ENCODE measurements at regions not wholly inside any gene's neighbourhood (a gene's known extent, or its start where the extent isn't known, plus 50 kb on each side); places are given as distances from the start of the nearest gene placed in this dataset.

GRCh38 chr5:2376486-2376885, 375.0 kb downstream of the IRX2 start:
- no peaks in the 10 kb centered on the region for H3K36me3 ChIP-seq (ENCODE audit: insufficient read depth, low read length)

GRCh38 chr5:2375757-2376250, 375.7 kb downstream of the IRX2 start:
- Histone ChIP-seq H4K20me1 (ENCODE audit: insufficient read depth, low read length, poor library complexity, severe bottlenecking) (no peaks in the 10 kb centered on the region), H3F3A (ENCODE audit: low read depth) (no peaks in the 10 kb centered on the region), H2AFZ (ENCODE audit: low read length) (no peak overlapping the region), H3K4me3 (ENCODE audit: low read length, poor library complexity, severe bottlenecking) (no peak overlapping the region), H3K9ac (ENCODE audit: low read depth, low read length, poor library complexity, severe bottlenecking) (no peak overlapping the region), H3K4me1 (ENCODE audit: insufficient read depth, low read length, poor library complexity, severe bottlenecking) (no peaks in the 10 kb centered on the region), H3K9me3 (ENCODE audit: insufficient read depth, low read depth, low read length) (peaks cover 5% of the 10 kb centered on the region; the same call in 1 of the 2 replicates), H3K79me2 (ENCODE audit: insufficient read depth, low read length) (no peaks in the 10 kb centered on the region), H3K27me3 (ENCODE audit: insufficient read depth, low read length, poor library complexity, severe bottlenecking) (no peaks in the 10 kb centered on the region), H3K4me2 (ENCODE audit: low read depth, low read length, poor library complexity, severe bottlenecking) (no peak overlapping the region), H3K36me3 (ENCODE audit: insufficient read depth, low read length) (no peaks in the 10 kb centered on the region), H3K9me2 (replicated peaks; ENCODE audit: low read depth, low read length) (no peaks in the 10 kb centered on the region)
- TF ChIP-seq EZH2phosphoT487 (IDR thresholded peaks at IDR 0.05; ENCODE audit: borderline replicate concordance) (no peak), CTCF (conservative IDR thresholded peaks at IDR 0.05; ENCODE audit: low read length) (no peak)

More at GRCh38 chr5:2376486-2376885, 375.0 kb downstream of the IRX2 start:
- H3K27me3 ChIP-seq (ENCODE audit: insufficient read depth, low read length, poor library complexity, severe bottlenecking) = no peaks in the 10 kb centered on the region
- H4K20me1 ChIP-seq (ENCODE audit: insufficient read depth, low read length, poor library complexity, severe bottlenecking) = no peaks in the 10 kb centered on the region
- no peak overlapping the region for H2AFZ ChIP-seq (ENCODE audit: low read length)
- H3K4me1 ChIP-seq (ENCODE audit: insufficient read depth, low read length, poor library complexity, severe bottlenecking) = no peaks in the 10 kb centered on the region
- H3F3A ChIP-seq (ENCODE audit: low read depth) = no peaks in the 10 kb centered on the region
- H3K9me2 ChIP-seq (replicated peaks; ENCODE audit: low read depth, low read length) = no peaks in the 10 kb centered on the region
- H3K79me2 ChIP-seq (ENCODE audit: insufficient read depth, low read length) = no peaks in the 10 kb centered on the region
- H3K4me3 ChIP-seq (ENCODE audit: low read length, poor library complexity, severe bottlenecking) = no peak overlapping the region
- H3K9me3 ChIP-seq (ENCODE audit: insufficient read depth, low read depth, low read length) = peaks cover 5% of the 10 kb centered on the region; the same call in 1 of the 2 replicates
- TF ChIP-seq CTCF (conservative IDR thresholded peaks at IDR 0.05; ENCODE audit: low read length) (no peak), EZH2phosphoT487 (IDR thresholded peaks at IDR 0.05; ENCODE audit: borderline replicate concordance) (no peak)
- H3K9ac ChIP-seq (ENCODE audit: low read depth, low read length, poor library complexity, severe bottlenecking) = no peak overlapping the region
- no peak overlapping the region for H3K4me2 ChIP-seq (ENCODE audit: low read depth, low read length, poor library complexity, severe bottlenecking)

GRCh38 chr5:2375291-2375690, 376.2 kb downstream of the IRX2 start:
- Histone ChIP-seq H3K4me1 (ENCODE audit: insufficient read depth, low read length, poor library complexity, severe bottlenecking) (no peaks in the 10 kb centered on the region), H3F3A (ENCODE audit: low read depth) (no peaks in the 10 kb centered on the region), H3K4me3 (ENCODE audit: low read length, poor library complexity, severe bottlenecking) (no peak overlapping the region), H3K9ac (ENCODE audit: low read depth, low read length, poor library complexity, severe bottlenecking) (no peak overlapping the region), H2AFZ (ENCODE audit: low read length) (no peak overlapping the region), H3K27me3 (ENCODE audit: insufficient read depth, low read length, poor library complexity, severe bottlenecking) (no peaks in the 10 kb centered on the region), H3K36me3 (ENCODE audit: insufficient read depth, low read length) (no peaks in the 10 kb centered on the region), H4K20me1 (ENCODE audit: insufficient read depth, low read length, poor library complexity, severe bottlenecking) (no peaks in the 10 kb centered on the region), H3K9me2 (replicated peaks; ENCODE audit: low read depth, low read length) (no peaks in the 10 kb centered on the region), H3K79me2 (ENCODE audit: insufficient read depth, low read length) (no peaks in the 10 kb centered on the region), H3K4me2 (ENCODE audit: low read depth, low read length, poor library complexity, severe bottlenecking) (no peak overlapping the region), H3K9me3 (ENCODE audit: insufficient read depth, low read depth, low read length) (peaks cover 5% of the 10 kb centered on the region; the same call in 1 of the 2 replicates)
- TF ChIP-seq EZH2phosphoT487 (IDR thresholded peaks at IDR 0.05; ENCODE audit: borderline replicate concordance) = no peak
- TF ChIP-seq CTCF (conservative IDR thresholded peaks at IDR 0.05; ENCODE audit: low read length) = no peak

Data from Loucy (cell line).